Medulla oblongata (tissue), 1 donor: ENCODE measurements at regions not wholly inside any gene's neighbourhood (a gene's known extent, or its start where the extent isn't known, plus 50 kb on each side); places are given as distances from the start of the nearest gene placed in this dataset.

Experiments
- DNase-seq: peaks from one replicate; pipeline ENCODE4 v3.0.0-alpha.2; 2015; ENCODE audit errors: extremely low spot score

- DNase-seq: no peak
Observed at GRCh38 chr5:73228052-73228451, 55.1 kb downstream of the TMEM174 start.
